Activated naive CD4-positive, alpha-beta T cell treated with anti-CD3 and anti-CD28 coated beads for 36 hours (primary cell): ENCODE measurements at regions not wholly inside any gene's neighbourhood (a gene's known extent, or its start where the extent isn't known, plus 50 kb on each side); places are given as distances from the start of the nearest gene placed in this dataset.
A peak's percentile ranks its signal among the peaks of the same experiment; 100 is the strongest.

Experiments
- CTCF ChIA-PET: fragments of 350-600 bp; sonication (Branson Sonifier 250); formaldehyde crosslinking; loops from one replicate; lab custom pipeline; 2021; ENCODE audit warnings: antibody characterized with exemption; lab: Charles Lee
- DNase-seq: peaks from one replicate; pipeline ENCODE4 v3.0.0-alpha.2; 2020
- H3K27ac Mint-ChIP-seq: one replicate; pipeline ENCODE4 v1.8.0; 2021; ENCODE audit warnings: mild to moderate bottlenecking, mixed read lengths
- H3K27me3 Mint-ChIP-seq: one replicate; pipeline ENCODE4 v1.8.0; 2021; ENCODE audit warnings: low read depth, mixed read lengths
- H3K36me3 Mint-ChIP-seq: one replicate; pipeline ENCODE4 v1.8.0; 2021; ENCODE audit warnings: low read depth, mixed read lengths
- H3K4me1 Mint-ChIP-seq: one replicate; pipeline ENCODE4 v1.8.0; 2021; ENCODE audit warnings: low read depth, mixed read lengths
- H3K4me3 Mint-ChIP-seq: one replicate; pipeline ENCODE4 v1.8.0; 2021; ENCODE audit warnings: mild to moderate bottlenecking, moderate library complexity, mixed read lengths
- H3K9me3 Mint-ChIP-seq: one replicate; pipeline ENCODE4 v1.8.0; 2021; ENCODE audit warnings: mixed read lengths
- intact Hi-C: fragments of 100-400 bp; cut with micrococcal nuclease; formaldehyde crosslinking; loops from one replicate; pipeline ENCODE4 v1.15.1; 2023

DNA sequence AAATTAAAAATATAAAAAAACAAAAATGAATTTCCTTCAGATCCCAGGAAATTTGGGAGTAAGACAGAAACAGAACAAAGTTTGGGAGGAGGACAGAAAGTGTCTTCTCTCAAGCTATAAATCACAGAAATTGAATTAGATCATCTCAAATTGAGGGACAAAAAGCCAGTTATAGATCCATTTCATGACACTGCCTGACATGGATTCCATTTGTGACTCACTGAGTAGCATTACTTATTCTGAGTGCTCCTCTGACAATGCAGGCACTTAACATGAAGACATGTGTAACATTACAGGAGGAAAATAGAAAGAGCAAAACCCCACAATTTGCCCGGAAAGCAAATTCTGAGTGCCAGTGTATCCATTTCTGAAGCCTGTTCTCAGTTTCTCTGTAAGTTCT is 63.9 kb upstream of the CREB1 start:
- no peak for DNase-seq
- Mint-ChIP-seq H3K36me3 (no peaks in the 10 kb centered on the region), H3K9me3 (no peaks in the 10 kb centered on the region), H3K27me3 (no peaks in the 10 kb centered on the region), H3K4me1 (peaks cover 19% of the 10 kb centered on the region), H3K27ac (no peak overlapping the region), H3K4me3 (no peak overlapping the region)
- CTCF ChIA-PET, result interaction anchor here (0.7 kb wide), 1 partner anchor 317 kb away, joined by 3 read pairs; no protein-coding TSS in a partner anchor
- intact Hi-C loops, result no loop called here

- Mint-ChIP-seq H3K9me3 (no peaks in the 10 kb centered on the region), H3K27ac (peak overlapping the region; percentile 38), H3K36me3 (no peaks in the 10 kb centered on the region), H3K27me3 (no peaks in the 10 kb centered on the region), H3K4me1 (peaks cover 16% of the 10 kb centered on the region), H3K4me3 (no peak overlapping the region)
- intact Hi-C loops, result no loop called here
- no peak for DNase-seq
- CTCF ChIA-PET, result interaction anchor here (0.6 to 0.8 kb wide), 4 partner anchors 13 to 668 kb away, joined by 3 to 6 read pairs (median 4); no protein-coding TSS in a partner anchor
These were observed 61.9 kb upstream of the CREB1 start for GRCh38 chr2:207467716-207468347.

DNA sequence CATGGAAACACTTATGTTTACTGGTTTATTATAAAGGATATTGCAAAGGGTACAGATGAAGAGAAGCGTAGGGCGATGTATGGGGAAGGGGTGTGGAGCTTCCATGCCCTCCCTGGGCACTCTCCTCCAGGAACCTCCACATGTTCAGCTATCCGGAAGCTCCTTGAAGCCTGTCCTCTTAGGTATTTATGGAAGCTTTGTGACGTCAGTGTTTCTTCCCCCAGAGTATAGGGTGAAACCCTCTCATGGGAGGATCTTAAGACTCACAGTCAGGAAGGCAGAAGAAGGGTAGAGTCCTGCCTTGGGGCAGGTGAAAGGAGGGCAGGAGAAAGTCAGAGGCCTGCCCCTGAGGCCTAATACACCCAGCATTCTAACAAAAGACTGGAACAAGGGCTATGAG is 61.3 kb upstream of the CREB1 start:
- Mint-ChIP-seq H3K36me3 (no peaks in the 10 kb centered on the region), H3K9me3 (no peaks in the 10 kb centered on the region), H3K27me3 (no peaks in the 10 kb centered on the region), H3K4me3 (no peak overlapping the region), H3K27ac (no peak overlapping the region), H3K4me1 (peaks cover 16% of the 10 kb centered on the region)
- no peak for DNase-seq
- CTCF ChIA-PET, result interaction anchor here (0.6 kb wide), 2 partner anchors 13 to 108 kb away, joined by 4 to 6 read pairs; no protein-coding TSS in a partner anchor
- intact Hi-C loops, result no loop called here

DNA sequence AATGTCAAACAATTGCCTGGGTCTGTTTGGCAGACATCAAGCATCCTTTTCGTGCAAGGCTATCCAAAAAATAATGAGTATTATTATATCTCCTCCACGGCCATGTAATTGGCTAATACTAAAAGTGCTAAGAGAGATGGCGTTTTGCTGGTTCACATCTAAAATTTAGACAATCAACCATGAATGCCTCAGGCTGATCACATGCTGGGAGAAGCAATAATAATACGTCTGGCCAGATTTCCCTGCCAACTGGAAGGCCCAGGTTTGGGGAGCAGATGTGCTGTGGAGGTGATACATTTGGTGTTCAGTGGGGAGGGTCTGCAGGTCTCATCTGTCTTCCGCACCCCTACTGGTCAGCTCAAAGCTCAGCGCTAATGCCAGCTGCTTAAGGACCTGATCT is 60.3 kb upstream of the CREB1 start:
- H3K4me1 Mint-ChIP-seq, result peaks cover 19% of the 10 kb centered on the region
- no peak for DNase-seq
- H3K27ac Mint-ChIP-seq, result no peak overlapping the region
- no peak overlapping the region for H3K4me3 Mint-ChIP-seq
- no peaks in the 10 kb centered on the region for H3K36me3 Mint-ChIP-seq
- CTCF ChIA-PET, result no interaction called here
- H3K9me3 Mint-ChIP-seq, result no peaks in the 10 kb centered on the region
- no peaks in the 10 kb centered on the region for H3K27me3 Mint-ChIP-seq
- intact Hi-C loops, result no loop called here

GRCh38 chr2:207469943-207470729 is 59.6 kb upstream of the CREB1 start:
- Mint-ChIP-seq H3K27me3 (no peaks in the 10 kb centered on the region), H3K9me3 (no peaks in the 10 kb centered on the region), H3K4me1 (peaks cover 25% of the 10 kb centered on the region), H3K27ac (no peak overlapping the region), H3K36me3 (no peaks in the 10 kb centered on the region), H3K4me3 (no peak overlapping the region)
- CTCF ChIA-PET, result no interaction called here
- intact Hi-C loops, result loop anchor here (5.0 kb wide), 2 partner anchors 138 to 233 kb away; no protein-coding TSS in a partner anchor
- no peak for DNase-seq

- H3K27ac Mint-ChIP-seq, result no peak overlapping the region
- intact Hi-C loops, result loop anchor here (5.0 kb wide), 2 partner anchors 139 to 234 kb away; no protein-coding TSS in a partner anchor
- H3K36me3 Mint-ChIP-seq, result no peaks in the 10 kb centered on the region
- H3K4me1 Mint-ChIP-seq, result peaks cover 28% of the 10 kb centered on the region
- H3K27me3 Mint-ChIP-seq, result no peaks in the 10 kb centered on the region
- no peak for DNase-seq
- no peak overlapping the region for H3K4me3 Mint-ChIP-seq
- H3K9me3 Mint-ChIP-seq, result no peaks in the 10 kb centered on the region
- CTCF ChIA-PET, result interaction anchor here (1.1 to 3.3 kb wide), 2 partner anchors 22 to 425 kb away, joined by 3 to 21 read pairs; no protein-coding TSS in a partner anchor
These were observed 58.5 kb upstream of the CREB1 start for GRCh38 chr2:207471261-207471660.

GRCh38 chr2:207472343-207473048 is 57.3 kb upstream of the CREB1 start:
- no peak for DNase-seq
- no peaks in the 10 kb centered on the region for H3K36me3 Mint-ChIP-seq
- H3K4me3 Mint-ChIP-seq, result no peak overlapping the region
- intact Hi-C loops, result loop anchor here (1.0 to 5.0 kb wide), 8 partner anchors 140 to 672 kb away; no protein-coding TSS in a partner anchor
- peaks cover 26% of the 10 kb centered on the region for H3K4me1 Mint-ChIP-seq
- CTCF ChIA-PET, result interaction anchor here (0.6 to 3.3 kb wide), 25 partner anchors 23 to 778 kb away, joined by 3 to 21 read pairs (median 5); no protein-coding TSS in a partner anchor
- H3K27ac Mint-ChIP-seq, result no peak overlapping the region
- no peaks in the 10 kb centered on the region for H3K27me3 Mint-ChIP-seq
- H3K9me3 Mint-ChIP-seq, result no peaks in the 10 kb centered on the region

GRCh38 chr2:207473049-207473930 is 56.5 kb upstream of the CREB1 start:
- CTCF ChIA-PET, result interaction anchor here (0.6 to 3.3 kb wide), 32 partner anchors 10 to 779 kb away, joined by 3 to 21 read pairs (median 5); no protein-coding TSS in a partner anchor

DNA sequence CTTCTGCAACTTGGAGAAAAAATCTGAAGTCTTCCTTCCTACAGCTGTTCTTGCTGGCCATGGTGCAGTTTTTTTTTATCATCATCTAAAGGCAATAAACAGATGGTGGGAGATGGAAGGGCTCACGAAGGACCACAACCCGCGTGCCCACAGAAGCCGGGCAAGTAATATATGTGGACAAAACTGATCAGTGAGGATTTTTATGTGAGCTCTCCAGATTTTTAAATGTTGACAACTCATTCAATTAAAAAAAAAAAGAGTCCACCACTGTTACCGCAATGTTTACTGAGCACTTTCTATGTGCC is 55.9 kb upstream of the CREB1 start:
- no peak overlapping the region for H3K4me3 Mint-ChIP-seq
- intact Hi-C loops, result loop anchor here (1.0 to 5.0 kb wide), 8 partner anchors 142 to 674 kb away; no protein-coding TSS in a partner anchor
- H3K9me3 Mint-ChIP-seq, result no peaks in the 10 kb centered on the region
- no peak for DNase-seq
- CTCF ChIA-PET, result interaction anchor here (0.6 to 3.3 kb wide), 24 partner anchors 10 to 971 kb away, joined by 3 to 21 read pairs (median 4); no protein-coding TSS in a partner anchor
- H3K27ac Mint-ChIP-seq, result no peak overlapping the region
- peaks cover 24% of the 10 kb centered on the region for H3K4me1 Mint-ChIP-seq
- no peaks in the 10 kb centered on the region for H3K36me3 Mint-ChIP-seq
- H3K27me3 Mint-ChIP-seq, result no peaks in the 10 kb centered on the region

More at GRCh38 chr2:207473049-207473930, 56.5 kb upstream of the CREB1 start:
- Mint-ChIP-seq H3K4me1 (peaks cover 18% of the 10 kb centered on the region), H3K36me3 (no peaks in the 10 kb centered on the region), H3K27ac (no peak overlapping the region), H3K4me3 (no peak overlapping the region), H3K27me3 (no peaks in the 10 kb centered on the region), H3K9me3 (no peaks in the 10 kb centered on the region)
- intact Hi-C loops, result loop anchor here (1.0 to 5.0 kb wide), 8 partner anchors 141 to 673 kb away; no protein-coding TSS in a partner anchor
- DNase-seq, result peak; percentile 79

DNA sequence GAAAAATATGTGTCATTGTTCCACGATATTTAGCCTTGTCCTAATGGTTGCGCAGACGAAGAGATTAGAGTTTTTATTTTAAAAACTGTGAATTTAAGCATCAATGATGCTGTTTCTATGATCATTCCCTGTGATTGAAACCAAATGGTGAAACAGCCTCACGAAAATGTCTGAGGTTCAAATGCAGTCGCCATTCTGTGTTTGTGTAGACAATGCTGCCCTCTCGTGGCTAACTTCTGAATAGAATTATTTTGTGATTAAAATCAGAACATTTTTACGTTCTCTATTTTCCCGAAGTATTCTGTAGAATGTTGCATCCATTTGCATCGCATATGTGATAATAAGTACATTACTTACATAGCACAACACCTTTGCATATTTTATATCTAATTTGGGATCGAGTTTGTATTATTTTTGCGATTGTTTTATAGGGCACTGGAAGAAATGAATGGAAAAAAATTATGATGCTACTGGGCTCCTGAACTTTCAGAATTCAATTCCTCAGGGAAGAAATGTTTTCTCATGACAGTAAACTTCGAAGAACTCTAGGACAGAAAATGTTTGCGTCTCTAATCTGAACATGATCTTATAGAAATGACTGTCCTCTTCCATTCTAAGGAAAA is 54.8 kb upstream of the CREB1 start:
- no peaks in the 10 kb centered on the region for H3K36me3 Mint-ChIP-seq

GRCh38 chr2:207475546-207475945 is 54.2 kb upstream of the CREB1 start:
- H3K36me3 Mint-ChIP-seq, result no peaks in the 10 kb centered on the region
- peaks cover 36% of the 10 kb centered on the region for H3K4me1 Mint-ChIP-seq
- no peaks in the 10 kb centered on the region for H3K27me3 Mint-ChIP-seq
- H3K27ac Mint-ChIP-seq, result no peak overlapping the region
- CTCF ChIA-PET, result interaction anchor here (0.7 to 1.7 kb wide), 3 partner anchors 331 to 675 kb away, joined by 3 to 6 read pairs (median 5); no protein-coding TSS in a partner anchor
- H3K4me3 Mint-ChIP-seq, result no peak overlapping the region
- intact Hi-C loops, result loop anchor here (1.0 to 5.0 kb wide), 4 partner anchors 494 to 919 kb away; no protein-coding TSS in a partner anchor
- DNase-seq, result no peak
- H3K9me3 Mint-ChIP-seq, result no peaks in the 10 kb centered on the region

More for the DNA sequence above, 54.8 kb upstream of the CREB1 start:
- peak; percentile 67 for DNase-seq
- peaks cover 34% of the 10 kb centered on the region for H3K4me1 Mint-ChIP-seq
- intact Hi-C loops, result loop anchor here (1.0 to 5.0 kb wide), 6 partner anchors 143 to 919 kb away; no protein-coding TSS in a partner anchor
- no peak overlapping the region for H3K4me3 Mint-ChIP-seq
- H3K9me3 Mint-ChIP-seq, result no peaks in the 10 kb centered on the region
- no peaks in the 10 kb centered on the region for H3K27me3 Mint-ChIP-seq
- CTCF ChIA-PET, result interaction anchor here (0.6 to 1.3 kb wide), 2 partner anchors 28 to 569 kb away, joined by 3 to 4 read pairs; no protein-coding TSS in a partner anchor
- H3K27ac Mint-ChIP-seq, result no peak overlapping the region
